Liver (tissue), 3 donors: ENCODE measurements at regions not wholly inside any gene's neighbourhood (a gene's known extent, or its start where the extent isn't known, plus 50 kb on each side); places are given as distances from the start of the nearest gene placed in this dataset.

Experiments
- JUND ChIP-seq, 2 donors: IDR thresholded peaks; 2 replicates each; pipeline ENCODE4 v1.6.1; 2016; ENCODE audit warnings: antibody characterized with exemption in 2 of 2
- MAX ChIP-seq: IDR thresholded peaks from 2 replicates; pipeline ENCODE4 v1.6.1; 2016; ENCODE audit warnings: antibody characterized with exemption
- TF ChIP-seq, protein P1 (sequence below): fragments of 150-350 bp; IDR thresholded peaks from 2 replicates; pipeline ENCODE4 v1.5.1; 2017; ENCODE audit warnings: improper control_type of control experiment, low read depth, low read length; ENCODE audit not compliant: missing input control
- donor health status: healthy.
- donor health status: healthy.

DNA sequence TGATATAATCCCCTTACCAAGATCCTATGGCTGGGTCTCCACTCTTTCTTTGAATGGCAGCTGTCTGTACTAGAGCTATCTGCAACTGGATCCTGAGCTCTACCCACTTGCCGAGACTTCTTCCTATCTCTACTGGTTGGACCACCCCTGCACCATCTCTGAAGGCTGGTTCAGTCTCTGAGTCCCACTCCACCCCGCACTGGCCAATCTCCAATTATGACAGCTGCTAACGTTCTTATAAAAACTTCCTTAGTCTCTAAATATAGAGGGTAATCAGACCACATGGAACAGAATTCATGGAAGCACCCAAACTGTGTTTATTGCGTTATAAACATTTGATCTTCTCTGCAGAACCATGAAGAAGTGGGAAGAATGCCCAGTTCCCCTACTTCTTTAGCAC lies 186.6 kb upstream of the EEA1 start:
- TF ChIP-seq JUND (IDR thresholded peaks at IDR 0.05) (no peak), MAX (no peak)
- TF ChIP-seq, protein P1, sequence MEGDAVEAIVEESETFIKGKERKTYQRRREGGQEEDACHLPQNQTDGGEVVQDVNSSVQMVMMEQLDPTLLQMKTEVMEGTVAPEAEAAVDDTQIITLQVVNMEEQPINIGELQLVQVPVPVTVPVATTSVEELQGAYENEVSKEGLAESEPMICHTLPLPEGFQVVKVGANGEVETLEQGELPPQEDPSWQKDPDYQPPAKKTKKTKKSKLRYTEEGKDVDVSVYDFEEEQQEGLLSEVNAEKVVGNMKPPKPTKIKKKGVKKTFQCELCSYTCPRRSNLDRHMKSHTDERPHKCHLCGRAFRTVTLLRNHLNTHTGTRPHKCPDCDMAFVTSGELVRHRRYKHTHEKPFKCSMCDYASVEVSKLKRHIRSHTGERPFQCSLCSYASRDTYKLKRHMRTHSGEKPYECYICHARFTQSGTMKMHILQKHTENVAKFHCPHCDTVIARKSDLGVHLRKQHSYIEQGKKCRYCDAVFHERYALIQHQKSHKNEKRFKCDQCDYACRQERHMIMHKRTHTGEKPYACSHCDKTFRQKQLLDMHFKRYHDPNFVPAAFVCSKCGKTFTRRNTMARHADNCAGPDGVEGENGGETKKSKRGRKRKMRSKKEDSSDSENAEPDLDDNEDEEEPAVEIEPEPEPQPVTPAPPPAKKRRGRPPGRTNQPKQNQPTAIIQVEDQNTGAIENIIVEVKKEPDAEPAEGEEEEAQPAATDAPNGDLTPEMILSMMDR, result no peak
